ENCODE measurements at regions not wholly inside any gene's neighbourhood (a gene's known extent, or its start where the extent isn't known, plus 50 kb on each side); places are given as distances from the start of the nearest gene placed in this dataset.

- Histone ChIP-seq H3K4me2 (no peak overlapping the region), H3F3A (replicated peaks; ENCODE audit: insufficient read depth) (peaks cover 7% of the 10 kb centered on the region), H3K9me2 (no peaks in the 10 kb centered on the region), H3K9me3 (no peaks in the 10 kb centered on the region), H3K9ac (no peak overlapping the region), H2AFZ (ENCODE audit: low read depth) (no peak overlapping the region), H3K4me3 (ENCODE audit: low read depth in 2 of 2, low read length in 1 of 2) (no peak overlapping the region), H3K27me3 (ENCODE audit: insufficient read depth) (no peaks in the 10 kb centered on the region), H4K20me1 (ENCODE audit: insufficient read depth) (no peaks in the 10 kb centered on the region), H3K79me2 (ENCODE audit: insufficient read depth) (no peaks in the 10 kb centered on the region), H3K27ac (ENCODE audit: low read depth in 2 of 2, low read length in 1 of 2) (no peak overlapping the region), H3K4me1 (ENCODE audit: control insufficient read depth in 1 of 2, insufficient read depth in 2 of 2, low read depth in 1 of 2, low read length in 1 of 2) (no peaks in the 10 kb centered on the region; a peak in 1 of 4 replicates), H3K36me3 (replicated peaks in 1 of 2; ENCODE audit: control insufficient read depth in 1 of 2, insufficient read depth in 2 of 2, low read length in 1 of 2) (no peaks in the 10 kb centered on the region)
- TF ChIP-seq NFIC (IDR thresholded peaks at IDR 0.05; ENCODE audit: borderline replicate concordance): no peak
- TF ChIP-seq TEAD4 (IDR thresholded peaks at IDR 0.05; ENCODE audit: borderline replicate concordance, insufficient read depth): no peak
- TF ChIP-seq RCOR1 (IDR thresholded peaks at IDR 0.05; ENCODE audit: low read length): no peak
- TF ChIP-seq POLR2AphosphoS5 (IDR thresholded peaks at IDR 0.05; ENCODE audit: low read depth, low read length): no peak
- no peak for TF ChIP-seq CHD2 (IDR thresholded peaks at IDR 0.05; ENCODE audit: low read length, partially characterized antibody)
- no peak for TF ChIP-seq NRF1 (IDR thresholded peaks at IDR 0.05; ENCODE audit: low read depth, low read length)
- TF ChIP-seq MAX (IDR thresholded peaks at IDR 0.05; ENCODE audit: low read depth): no peak
- TF ChIP-seq GATA2 (CRISPR knock-in tag; IDR thresholded peaks at IDR 0.05): no peak
- TF ChIP-seq IRF3 (IDR thresholded peaks at IDR 0.05; ENCODE audit: low read depth, low read length): no peak
- no peak for TF ChIP-seq ZBTB33 (IDR thresholded peaks at IDR 0.05; ENCODE audit: borderline replicate concordance, low read depth)
- no peak for TF ChIP-seq PBX3 (IDR thresholded peaks at IDR 0.05)
- no peak for TF ChIP-seq RFX5 (IDR thresholded peaks at IDR 0.05; ENCODE audit: low read length)
- no peak for TF ChIP-seq TCF12 (IDR thresholded peaks at IDR 0.05)
- TF ChIP-seq EP300 (IDR thresholded peaks at IDR 0.05; ENCODE audit: borderline replicate concordance in 1 of 2, low read depth in 1 of 2, low read length in 1 of 2): no peak
- no peak for TF ChIP-seq MXI1 (IDR thresholded peaks at IDR 0.05; ENCODE audit: low read depth, low read length)
- TF ChIP-seq RAD21 (IDR thresholded peaks at IDR 0.05; ENCODE audit: low read length): no peak
- WGBS (ENCODE audit: low lambda C conversion rate): 94% methylated on average over 8 of the region's 8 CpGs
- CTCF ChIA-PET: no interaction called here
- POLR2A ChIA-PET: no interaction called here
- DNase-seq: no peak
Measured at GRCh38 chr10:3679950-3680629, 104.9 kb downstream of the KLF6 start.

All from SK-N-SH (cell line).